Smooth muscle cell (in vitro differentiated cells): ENCODE measurements at regions not wholly inside any gene's neighbourhood (a gene's known extent, or its start where the extent isn't known, plus 50 kb on each side); places are given as distances from the start of the nearest gene placed in this dataset.
"Not testable (repeated sequence)": the region's sequence is repeated elsewhere in the genome, so short reads cannot be mapped to it uniquely, and the experiment has no call there.

Experiments used
- DNase-seq: peaks from one replicate; lab custom pipeline; 2025; ENCODE audit not compliant: unreplicated experiment; lab: John Stamatoyannopoulos, UW
- H2AFZ ChIP-seq: fragments of 200-600 bp; sonication (generic); 2 replicates; pipeline ENCODE4 v1.6.0; 2016; ENCODE audit warnings: antibody characterized with exemption, low read depth, mild to moderate bottlenecking
- H3F3A ChIP-seq: fragments of 200-600 bp; sonication (generic); 2 replicates; pipeline ENCODE4 v1.6.0; 2017; ENCODE audit warnings: antibody characterized with exemption, low read depth
- H3K27ac ChIP-seq: fragments of 200-600 bp; sonication (generic); 2 replicates; pipeline ENCODE4 v1.5.1; 2016; ENCODE audit warnings: low read depth, mild to moderate bottlenecking
- H3K27me3 ChIP-seq: fragments of 200-600 bp; sonication (generic); 2 replicates; pipeline ENCODE4 v1.6.1; 2016; ENCODE audit warnings: low read depth, mild to moderate bottlenecking
- H3K36me3 ChIP-seq: fragments of 200-600 bp; sonication (generic); 2 replicates; pipeline ENCODE4 v1.5.1; 2016; ENCODE audit warnings: low read depth
- H3K4me1 ChIP-seq: fragments of 200-600 bp; sonication (generic); 2 replicates; pipeline ENCODE4 v1.5.1; 2016; ENCODE audit warnings: low read depth
- H3K4me2 ChIP-seq: fragments of 200-600 bp; sonication (generic); 2 replicates; pipeline ENCODE4 v1.6.0; 2016; ENCODE audit warnings: mild to moderate bottlenecking
- H3K4me3 ChIP-seq: fragments of 200-600 bp; sonication (generic); 2 replicates; pipeline ENCODE4 v1.5.1; 2016; ENCODE audit warnings: mild to moderate bottlenecking
- H3K79me2 ChIP-seq: fragments of 200-600 bp; sonication (generic); 2 replicates; pipeline ENCODE4 v1.6.0; 2016; ENCODE audit warnings: low read depth, mild to moderate bottlenecking
- H3K9ac ChIP-seq: fragments of 200-600 bp; sonication (generic); 2 replicates; pipeline ENCODE4 v1.6.0; 2016; ENCODE audit warnings: low read depth
- H3K9me3 ChIP-seq: fragments of 200-600 bp; sonication (generic); replicated peaks from 2 replicates; pipeline ENCODE4 v1.5.1; 2016; ENCODE audit warnings: low read depth
- H4K20me1 ChIP-seq: fragments of 200-600 bp; sonication (generic); 2 replicates; pipeline ENCODE4 v1.6.0; 2016; ENCODE audit warnings: low read depth
- WGBS: methylation state at CpG from one replicate; pipeline ENCODE4 v1.1.7; 2016; ENCODE audit warnings: low lambda C conversion rate; 5-methylcytosine and 5-hydroxymethylcytosine counted together

- not testable (repeated sequence) for H4K20me1 ChIP-seq, H3K79me2 ChIP-seq, H3K36me3 ChIP-seq, H3K27me3 ChIP-seq, H2AFZ ChIP-seq, DNase-seq, H3F3A ChIP-seq, H3K9me3 ChIP-seq
- WGBS: 26% methylated on average over 12 of the region's 12 CpGs
- Histone ChIP-seq H3K27ac (peak overlapping the region; percentile 97), H3K4me1 (peaks cover 10% of the 10 kb centered on the region), H3K4me2 (peak overlapping the region; percentile 81), H3K9ac (peak overlapping the region; percentile 95), H3K4me3 (peak overlapping the region; percentile 38)
These were observed 129.6 kb downstream of the ART5 start for GRCh38 chr11:3512133-3512703.

- H3K79me2 ChIP-seq, H2AFZ ChIP-seq, DNase-seq, H4K20me1 ChIP-seq, H3K36me3 ChIP-seq, H3K27me3 ChIP-seq, H3K9me3 ChIP-seq, H3F3A ChIP-seq: not testable (repeated sequence)
- WGBS: 21% methylated on average over 8 of the region's 8 CpGs
- peak overlapping the region; percentile 95 for H3K9ac ChIP-seq
- peak overlapping the region; percentile 97 for H3K27ac ChIP-seq
- H3K4me2 ChIP-seq: peak overlapping the region; percentile 81
- peaks cover 10% of the 10 kb centered on the region for H3K4me1 ChIP-seq
- peak overlapping the region; percentile 38 for H3K4me3 ChIP-seq
These were observed 130.2 kb downstream of the ART5 start for GRCh38 chr11:3511416-3512132.

- WGBS: 29% methylated on average over 6 of the region's 6 CpGs
- not testable (repeated sequence) for H3K79me2 ChIP-seq, H3K4me2 ChIP-seq, H3F3A ChIP-seq, H2AFZ ChIP-seq, H3K4me3 ChIP-seq, H3K27ac ChIP-seq, H4K20me1 ChIP-seq, H3K9ac ChIP-seq, H3K27me3 ChIP-seq, DNase-seq, H3K36me3 ChIP-seq, H3K9me3 ChIP-seq
- peaks cover 10% of the 10 kb centered on the region for H3K4me1 ChIP-seq
These were observed 130.6 kb upstream of the ZNF195 start for GRCh38 chr11:3509563-3509962.

- DNase-seq, H3K9ac ChIP-seq, H3K4me2 ChIP-seq, H3K4me1 ChIP-seq, H3K27me3 ChIP-seq, H3K9me3 ChIP-seq, H3F3A ChIP-seq, H2AFZ ChIP-seq, H3K4me3 ChIP-seq, H3K79me2 ChIP-seq, H3K36me3 ChIP-seq, H4K20me1 ChIP-seq, H3K27ac ChIP-seq: not testable (repeated sequence)
- 29% methylated on average over 4 of the region's 4 CpGs for WGBS
These were observed 120.3 kb upstream of the ZNF195 start for GRCh38 chr11:3499198-3499597.

GRCh38 chr11:3498356-3498755, 119.4 kb upstream of the ZNF195 start:
- not testable (repeated sequence) for H3K27ac ChIP-seq, H3K9ac ChIP-seq, H2AFZ ChIP-seq, H4K20me1 ChIP-seq, H3K4me2 ChIP-seq, DNase-seq, H3K27me3 ChIP-seq, H3K4me1 ChIP-seq, H3K79me2 ChIP-seq, H3F3A ChIP-seq, H3K9me3 ChIP-seq, H3K36me3 ChIP-seq, H3K4me3 ChIP-seq
- 73% methylated on average over 4 of the region's 4 CpGs for WGBS

- not testable (repeated sequence) for H3F3A ChIP-seq, H3K36me3 ChIP-seq, H3K9ac ChIP-seq, H3K4me2 ChIP-seq, H3K27ac ChIP-seq, H3K4me3 ChIP-seq, DNase-seq, H4K20me1 ChIP-seq, H3K27me3 ChIP-seq, H3K4me1 ChIP-seq, H3K9me3 ChIP-seq, H2AFZ ChIP-seq, H3K79me2 ChIP-seq
- WGBS: 92% methylated on average over 3 of the region's 4 CpGs
These were observed 114.2 kb upstream of the ZNF195 start for GRCh38 chr11:3493152-3493551.
